RWPE2 (cell line): ENCODE measurements at regions not wholly inside any gene's neighbourhood (a gene's known extent, or its start where the extent isn't known, plus 50 kb on each side); places are given as distances from the start of the nearest gene placed in this dataset.

Source experiments
- ATAC-seq: fragments of 200-7000 bp; cut with Tn5 transposase; 3 replicates; pipeline ENCODE4 v1.9.1; 2021; ENCODE audit warnings: low read depth
- DNase-seq: peaks from one replicate; pipeline ENCODE4 v3.0.0-alpha.2; 2020; ENCODE audit warnings: low spot score
- H3K27ac ChIP-seq: fragments of 450-650 bp; 2 replicates; pipeline ENCODE4 v1.5.1; 2017; ENCODE audit warnings: mild to moderate bottlenecking; ENCODE audit not compliant: poor library complexity, severe bottlenecking
- H3K27me3 ChIP-seq: fragments of 250-450 bp; sonication (Bioruptor Pico); 2 replicates; pipeline ENCODE4 v1.5.1; 2021; ENCODE audit warnings: mild to moderate bottlenecking, moderate library complexity; ENCODE audit not compliant: insufficient read depth, poor library complexity, severe bottlenecking
- H3K36me3 ChIP-seq: fragments of 250-450 bp; sonication (Bioruptor Pico); 2 replicates; pipeline ENCODE4 v1.5.1; 2020; ENCODE audit warnings: low read depth, mild to moderate bottlenecking, moderate library complexity
- H3K4me1 ChIP-seq: fragments of 250-450 bp; sonication (Bioruptor Pico); 2 replicates; pipeline ENCODE4 v1.5.1; 2021; ENCODE audit warnings: mild to moderate bottlenecking, moderate library complexity; ENCODE audit not compliant: insufficient read depth, poor library complexity, severe bottlenecking
- H3K4me3 ChIP-seq: fragments of 250-450 bp; sonication (Bioruptor Pico); 2 replicates; pipeline ENCODE4 v1.5.1; 2021; ENCODE audit warnings: mild to moderate bottlenecking, moderate library complexity; ENCODE audit not compliant: severe bottlenecking
- H3K9me3 ChIP-seq: fragments of 250-450 bp; sonication (Bioruptor Pico); 2 replicates; pipeline ENCODE4 v1.5.1; 2021; ENCODE audit warnings: mild to moderate bottlenecking, moderate library complexity; ENCODE audit not compliant: severe bottlenecking
- CTCF ChIP-seq: fragments of 450-650 bp; IDR thresholded peaks from one replicate; pipeline ENCODE4 v1.5.1; 2017; ENCODE audit warnings: mild to moderate bottlenecking, moderate library complexity; ENCODE audit not compliant: poor library complexity, severe bottlenecking

DNA sequence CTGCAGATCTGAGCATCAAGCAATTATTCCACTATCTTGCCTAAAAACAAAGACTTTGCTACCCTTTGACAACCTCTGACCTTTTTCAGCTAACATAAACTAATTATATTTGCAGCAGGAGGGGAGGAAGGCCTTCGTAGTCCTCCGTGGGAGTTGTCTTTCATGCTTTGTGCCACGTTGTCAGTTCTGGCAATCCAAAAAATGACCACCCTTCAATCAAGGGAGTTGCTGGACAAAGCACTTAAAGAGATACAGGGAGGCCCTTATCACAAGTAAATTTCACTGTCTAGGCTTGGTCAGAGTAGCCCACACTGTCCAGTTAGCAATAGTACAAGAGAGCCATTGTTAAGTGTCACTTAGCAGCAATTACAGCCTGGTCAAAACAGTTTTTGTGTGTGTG is 578.9 kb downstream of the HAO1 start:
- Histone ChIP-seq H3K36me3 (no peaks in the 10 kb centered on the region), H3K4me1 (peaks cover 6% of the 10 kb centered on the region), H3K27me3 (no peaks in the 10 kb centered on the region), H3K4me3 (no peak overlapping the region), H3K27ac (no peak overlapping the region), H3K9me3 (no peaks in the 10 kb centered on the region)
- DNase-seq, result no peak
- TF ChIP-seq CTCF, result no peak
- ATAC-seq, result no peak

DNA sequence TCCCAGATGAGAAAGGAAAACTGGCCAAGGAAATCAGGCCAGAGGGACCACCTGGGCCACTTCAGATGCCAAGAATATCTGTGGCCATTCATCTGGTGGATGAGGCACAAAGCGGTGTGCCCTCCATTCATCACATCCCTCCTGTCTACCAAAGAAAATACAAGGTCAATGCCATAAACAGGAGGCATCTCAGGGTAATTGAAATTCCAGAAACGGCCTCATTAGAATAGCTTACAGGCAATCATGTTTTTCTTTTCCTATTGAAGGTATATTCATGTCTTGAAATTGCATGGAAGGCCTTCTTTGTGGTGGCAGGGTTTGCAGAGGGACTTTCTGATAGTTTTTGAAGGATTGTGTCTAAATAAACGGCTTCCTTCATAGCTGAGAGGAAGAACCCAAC is 578.3 kb downstream of the HAO1 start:
- no peak for DNase-seq
- Histone ChIP-seq H3K36me3 (no peaks in the 10 kb centered on the region), H3K4me3 (no peak overlapping the region), H3K27me3 (no peaks in the 10 kb centered on the region), H3K4me1 (peaks cover under 1% of the 10 kb centered on the region), H3K9me3 (peaks cover 3% of the 10 kb centered on the region), H3K27ac (no peak overlapping the region)
- ATAC-seq, result no peak
- no peak for TF ChIP-seq CTCF

- no peaks in the 10 kb centered on the region for H3K4me1 ChIP-seq
- ATAC-seq, result no peak
- no peak overlapping the region for H3K27ac ChIP-seq
- no peak for TF ChIP-seq CTCF
- no peaks in the 10 kb centered on the region for H3K36me3 ChIP-seq
- H3K27me3 ChIP-seq, result no peaks in the 10 kb centered on the region
- H3K4me3 ChIP-seq, result no peak overlapping the region
- H3K9me3 ChIP-seq, result peaks cover 3% of the 10 kb centered on the region
- DNase-seq, result no peak
Observed at GRCh38 chr20:7362601-7363000, 577.7 kb downstream of the HAO1 start.

DNA sequence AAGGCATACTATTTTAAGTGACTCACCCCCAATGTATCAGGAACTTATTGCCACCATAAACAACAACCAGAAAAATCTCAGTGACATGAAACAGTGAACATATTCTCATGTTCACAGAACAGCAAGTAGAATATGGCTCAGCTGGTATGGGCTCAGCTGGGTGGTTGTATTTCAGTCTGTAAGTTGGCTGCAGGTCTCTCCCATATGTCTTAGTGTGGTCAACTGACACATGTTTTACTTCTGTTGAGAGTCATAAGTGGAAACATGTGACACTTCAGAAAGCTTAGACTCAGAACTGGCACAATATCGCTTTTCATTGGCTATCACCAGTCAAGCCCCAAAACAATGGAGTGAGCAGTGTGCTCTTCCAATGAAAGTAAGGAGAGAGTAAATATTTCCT is 574.1 kb downstream of the HAO1 start:
- peaks cover 3% of the 10 kb centered on the region for H3K9me3 ChIP-seq
- no peak for TF ChIP-seq CTCF
- H3K4me3 ChIP-seq, result no peak overlapping the region
- DNase-seq (no peak), ATAC-seq (no peak)
- peaks cover 2% of the 10 kb centered on the region for H3K4me1 ChIP-seq
- H3K27ac ChIP-seq, result no peak overlapping the region
- no peaks in the 10 kb centered on the region for H3K27me3 ChIP-seq
- H3K36me3 ChIP-seq, result no peaks in the 10 kb centered on the region

- no peak overlapping the region for H3K4me3 ChIP-seq
- peak overlapping the region; percentile 57 for H3K27ac ChIP-seq
- H3K36me3 ChIP-seq, result no peaks in the 10 kb centered on the region
- ATAC-seq, result peak; percentile 89
- DNase-seq, result no peak
- TF ChIP-seq CTCF, result no peak
- H3K4me1 ChIP-seq, result peaks cover 13% of the 10 kb centered on the region
- peaks cover 2% of the 10 kb centered on the region for H3K9me3 ChIP-seq
- no peaks in the 10 kb centered on the region for H3K27me3 ChIP-seq
Observed at GRCh38 chr20:7371518-7372163, 568.6 kb downstream of the HAO1 start.
